ENCODE measurements at regions not wholly inside any gene's neighbourhood (a gene's known extent, or its start where the extent isn't known, plus 50 kb on each side); places are given as distances from the start of the nearest gene placed in this dataset.

GRCh38 chr12:126069549-126070165, 1004.4 kb downstream of the AACS start:
- H3K4me3 ChIP-seq (ENCODE audit: low read depth, low read length) = no peak overlapping the region
- peak; percentile 67 for DNase-seq
- H3K27me3 ChIP-seq (ENCODE audit: insufficient read depth, low read depth, severe bottlenecking) = peaks cover 3% of the 10 kb centered on the region
- no peak overlapping the region for H3K27ac ChIP-seq
- H3K36me3 ChIP-seq = no peaks in the 10 kb centered on the region
- peak; percentile 67 for TF ChIP-seq CTCF (IDR thresholded peaks at IDR 0.05; ENCODE audit: low read depth, low read length)
- peaks cover 4% of the 10 kb centered on the region for H3K9me3 ChIP-seq (ENCODE audit: severe bottlenecking)

GRCh38 chr12:126076515-126076914, 1011.3 kb downstream of the AACS start:
- no peak overlapping the region for H3K4me3 ChIP-seq (ENCODE audit: low read depth, low read length)
- H3K9me3 ChIP-seq (ENCODE audit: severe bottlenecking) = no peaks in the 10 kb centered on the region
- TF ChIP-seq CTCF (IDR thresholded peaks at IDR 0.05; ENCODE audit: low read depth, low read length) = no peak
- H3K27me3 ChIP-seq (ENCODE audit: insufficient read depth, low read depth, severe bottlenecking) = peaks cover 8% of the 10 kb centered on the region
- H3K27ac ChIP-seq = no peak overlapping the region
- DNase-seq = no peak
- H3K36me3 ChIP-seq = no peaks in the 10 kb centered on the region

- no peak for DNase-seq
- Histone ChIP-seq H3K4me3 (ENCODE audit: low read depth, low read length) (no peak overlapping the region), H3K27me3 (ENCODE audit: insufficient read depth, low read depth, severe bottlenecking) (no peaks in the 10 kb centered on the region), H3K27ac (no peak overlapping the region), H3K9me3 (ENCODE audit: severe bottlenecking) (no peaks in the 10 kb centered on the region), H3K36me3 (no peaks in the 10 kb centered on the region)
- TF ChIP-seq CTCF (IDR thresholded peaks at IDR 0.05; ENCODE audit: low read depth, low read length) = no peak
Measured at GRCh38 chr12:126083926-126084325, 1018.7 kb downstream of the AACS start.

- Histone ChIP-seq H3K4me3 (ENCODE audit: low read depth, low read length) (no peak overlapping the region), H3K36me3 (no peaks in the 10 kb centered on the region), H3K27me3 (ENCODE audit: insufficient read depth, low read depth, severe bottlenecking) (no peaks in the 10 kb centered on the region), H3K9me3 (ENCODE audit: severe bottlenecking) (no peaks in the 10 kb centered on the region), H3K27ac (no peak overlapping the region)
- TF ChIP-seq CTCF (IDR thresholded peaks at IDR 0.05; ENCODE audit: low read depth, low read length) = no peak
- no peak for DNase-seq
Measured at GRCh38 chr12:126084480-126084879, 1019.2 kb downstream of the AACS start.

GRCh38 chr12:126086242-126086641, 1021.0 kb downstream of the AACS start:
- Histone ChIP-seq H3K27ac (no peak overlapping the region), H3K4me3 (ENCODE audit: low read depth, low read length) (no peak overlapping the region), H3K36me3 (no peaks in the 10 kb centered on the region), H3K9me3 (ENCODE audit: severe bottlenecking) (no peaks in the 10 kb centered on the region), H3K27me3 (ENCODE audit: insufficient read depth, low read depth, severe bottlenecking) (no peaks in the 10 kb centered on the region)
- DNase-seq = no peak
- TF ChIP-seq CTCF (IDR thresholded peaks at IDR 0.05; ENCODE audit: low read depth, low read length) = no peak

GRCh38 chr12:126087692-126088091, 1022.5 kb downstream of the AACS start:
- no peak for DNase-seq
- no peak for TF ChIP-seq CTCF (IDR thresholded peaks at IDR 0.05; ENCODE audit: low read depth, low read length)
- Histone ChIP-seq H3K36me3 (no peaks in the 10 kb centered on the region), H3K9me3 (ENCODE audit: severe bottlenecking) (peaks cover 3% of the 10 kb centered on the region), H3K27me3 (ENCODE audit: insufficient read depth, low read depth, severe bottlenecking) (no peaks in the 10 kb centered on the region), H3K4me3 (ENCODE audit: low read depth, low read length) (no peak overlapping the region), H3K27ac (no peak overlapping the region)
